K562 (cell line): ENCODE measurements at regions not wholly inside any gene's neighbourhood (a gene's known extent, or its start where the extent isn't known, plus 50 kb on each side); places are given as distances from the start of the nearest gene placed in this dataset.

ENCODE experiments used
- HNRNPK ChIP-seq: fragments of 200-400 bp; formaldehyde crosslinking; IDR thresholded peaks from one replicate; pipeline ENCODE4 v1.6.1; 2018; ENCODE audit warnings: mild to moderate bottlenecking, low read depth, low read length; ENCODE audit not compliant: poor library complexity, severe bottlenecking
- MAZ ChIP-seq, 2 experiments: fragments of 450-650 bp in 1 of 2; sonication (generic) in 1 of 2; formaldehyde crosslinking; IDR thresholded peaks in 1 of 2; conservative IDR thresholded peaks in 1 of 2; 2 replicates each; pipeline versions ENCODE4 v1.4.0 to v1.5.0; 2020; ENCODE audit warnings: mild to moderate bottlenecking in 1 of 2, missing genetic modification reagents in 1 of 2
- ZNF133 ChIP-seq: fragments of 250-450 bp; sonication (Bioruptor Pico); IDR thresholded peaks from 2 replicates; pipeline ENCODE4 v1.4.0; 2020; ENCODE audit warnings: mild to moderate bottlenecking
- ZNF318 ChIP-seq, 2 experiments: fragments of 450-650 bp; IDR thresholded peaks; 2 replicates each; pipeline ENCODE4 v1.6.1; 2016; ENCODE audit warnings: mild to moderate bottlenecking in 2 of 2, borderline replicate concordance in 1 of 2, low read depth in 1 of 2, moderate library complexity in 1 of 2

GRCh38 chr14:101236496-101237251 is 324.6 kb upstream of the DIO3 start (continued):
- TF ChIP-seq ZNF318 (IDR thresholded peaks at IDR 0.05; ENCODE audit: borderline replicate concordance in 1 of 2, low read depth in 1 of 2) (no peak), MAZ (CRISPR knock-in tag; conservative IDR thresholded peaks at IDR 0.05 in 1 of 2, IDR thresholded peaks at IDR 0.05 in 1 of 2) (no peak), HNRNPK (no peak), ZNF133 (CRISPR knock-in tag) (no peak)
